ENCODE measurements at regions not wholly inside any gene's neighbourhood (a gene's known extent, or its start where the extent isn't known, plus 50 kb on each side); places are given as distances from the start of the nearest gene placed in this dataset.
A peak's percentile ranks its signal among the peaks of the same experiment; 100 is the strongest.
"Not testable (repeated sequence)": the region's sequence is repeated elsewhere in the genome, so short reads cannot be mapped to it uniquely, and the experiment has no call there.

DNA sequence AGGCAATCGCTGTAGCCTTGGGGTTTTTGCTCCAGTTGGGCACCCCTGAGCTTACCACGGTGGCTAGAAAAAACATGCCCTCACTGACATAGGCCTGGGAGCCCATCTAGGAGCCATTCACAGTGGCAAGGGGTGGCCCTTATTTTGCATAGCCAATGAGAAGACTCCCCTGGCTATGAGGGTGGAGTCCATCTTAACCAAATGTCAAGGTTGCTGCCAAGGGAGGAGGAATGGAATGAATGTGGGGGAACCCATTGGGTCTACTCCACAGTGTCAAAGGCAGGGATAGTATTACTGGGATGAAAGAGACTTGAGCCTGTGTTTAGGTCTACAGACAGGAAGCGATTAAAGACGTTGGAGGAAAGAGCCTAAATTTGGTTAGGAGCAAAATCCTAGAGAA lies 295.7 kb upstream of the PLGLB2 start:
- DNase-seq (ENCODE audit: low read depth in 2 of 3, low spot score in 2 of 3): not testable (repeated sequence)

DNA sequence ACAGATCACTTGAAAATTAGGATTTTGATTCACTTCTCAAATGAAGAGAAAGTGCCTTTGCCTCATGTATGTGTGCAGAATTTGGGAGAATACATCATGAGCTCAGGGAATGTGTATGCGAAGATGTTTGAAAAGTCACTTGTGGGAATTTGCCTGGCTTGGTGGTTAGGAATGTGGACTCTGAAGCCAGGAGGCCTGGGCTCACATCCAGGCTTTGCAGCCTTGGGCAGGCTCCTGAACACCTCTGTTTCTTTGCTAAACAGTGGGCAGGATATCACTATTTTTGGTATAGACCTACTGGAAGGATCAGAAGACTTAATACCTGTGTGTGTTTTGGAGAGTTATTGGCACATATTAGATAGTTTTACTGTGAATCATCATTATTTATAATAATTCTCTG lies 295.0 kb upstream of the PLGLB2 start:
- not testable (repeated sequence) for DNase-seq (ENCODE audit: low read depth in 2 of 3, low spot score in 2 of 3)

DNA sequence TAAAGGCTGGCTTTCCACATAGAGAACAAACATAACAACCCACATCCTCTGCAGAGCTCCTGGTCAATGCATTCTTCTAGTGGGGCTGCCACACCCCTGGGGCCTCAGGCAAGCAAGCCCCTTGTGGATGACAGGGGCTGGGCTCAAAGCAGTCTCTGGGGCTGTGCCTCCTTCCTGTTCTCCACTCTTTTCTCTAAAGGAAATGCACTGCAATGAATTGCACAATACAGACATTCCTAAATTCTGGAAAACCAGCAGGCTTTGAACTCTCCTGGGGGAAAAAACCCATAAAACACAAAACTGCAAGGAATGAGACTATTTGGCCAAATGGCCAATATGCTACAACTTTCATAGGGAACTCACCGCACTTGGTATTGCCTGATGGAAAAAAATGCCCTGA lies 293.9 kb upstream of the PLGLB2 start:
- DNase-seq (ENCODE audit: low read depth in 2 of 3, low spot score in 2 of 3): not testable (repeated sequence)

DNA sequence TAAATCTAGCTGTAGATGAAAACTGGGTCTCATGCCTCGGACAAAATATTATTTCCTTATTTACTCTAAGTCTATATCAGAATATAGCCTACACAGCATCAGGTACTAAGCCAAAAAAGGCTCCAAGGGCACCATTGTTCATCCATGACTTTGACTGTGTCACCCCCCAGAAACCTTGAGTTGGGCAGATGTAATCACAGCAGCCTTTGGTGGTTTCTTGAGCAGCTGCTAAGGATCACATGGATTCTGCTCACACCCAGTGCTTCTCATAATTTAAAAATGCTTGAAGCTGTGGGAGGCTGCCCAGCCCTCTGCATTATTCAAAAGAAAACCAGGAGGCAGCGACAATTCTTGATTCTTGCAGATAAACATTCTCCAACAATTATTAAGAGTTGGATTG lies 293.5 kb upstream of the PLGLB2 start:
- not testable (repeated sequence) for DNase-seq (ENCODE audit: low read depth in 2 of 3, low spot score in 2 of 3)

DNA sequence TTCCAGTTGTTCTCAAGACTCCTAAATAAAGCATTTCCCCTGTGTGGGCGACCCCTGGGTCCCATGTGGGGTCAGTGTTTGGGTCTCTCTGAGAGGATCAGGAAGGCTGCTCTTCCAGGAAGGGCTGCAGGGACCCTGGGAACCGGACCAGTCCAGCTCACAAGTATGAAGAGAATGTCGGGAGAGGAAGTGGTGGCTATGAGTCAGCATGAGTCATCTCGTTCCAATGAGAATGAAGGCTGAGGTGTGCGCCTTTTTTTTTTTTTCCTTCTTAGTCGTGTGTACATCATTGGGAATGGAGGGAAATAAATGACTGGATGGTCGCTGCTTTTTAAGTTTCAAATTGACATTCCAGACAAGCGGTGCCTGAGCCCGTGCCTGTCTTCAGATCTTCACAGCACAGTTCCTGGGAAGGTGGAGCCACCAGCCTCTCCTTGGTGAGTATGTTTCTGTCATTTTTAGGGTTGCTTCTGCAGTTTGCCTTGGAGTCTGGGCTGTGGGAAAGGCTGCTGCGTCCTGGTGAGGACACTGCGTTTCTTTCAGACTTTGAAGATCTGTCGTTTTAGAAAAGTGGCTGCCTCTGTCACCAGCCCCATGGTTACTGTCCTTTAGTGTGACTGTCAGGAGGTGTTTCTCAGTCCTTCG lies 292.6 kb upstream of the PLGLB2 start:
- not testable (repeated sequence) for DNase-seq (ENCODE audit: low read depth in 2 of 3, low spot score in 2 of 3)

DNA sequence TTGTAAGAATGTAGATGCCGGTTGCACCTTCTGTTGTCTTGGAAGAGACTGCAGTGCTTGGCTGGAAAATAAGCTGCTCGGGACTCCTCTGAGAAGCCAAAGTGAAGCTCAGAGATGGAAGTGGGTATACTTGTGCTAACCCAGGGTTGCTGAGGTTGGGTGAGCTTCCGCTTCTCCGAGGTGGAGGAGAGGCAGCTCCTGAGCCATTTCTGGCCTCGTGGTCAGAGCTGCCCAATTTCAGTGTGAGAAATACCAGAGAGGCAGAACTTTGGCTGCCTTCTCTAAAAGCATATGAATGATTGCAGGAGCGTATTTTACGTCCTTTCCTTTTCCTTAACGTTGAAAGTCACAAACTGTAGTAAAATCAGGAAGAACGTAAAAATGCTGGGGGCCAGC lies 292.0 kb upstream of the PLGLB2 start:
- DNase-seq (ENCODE audit: low read depth in 2 of 3, low spot score in 2 of 3): not testable (repeated sequence)

DNA sequence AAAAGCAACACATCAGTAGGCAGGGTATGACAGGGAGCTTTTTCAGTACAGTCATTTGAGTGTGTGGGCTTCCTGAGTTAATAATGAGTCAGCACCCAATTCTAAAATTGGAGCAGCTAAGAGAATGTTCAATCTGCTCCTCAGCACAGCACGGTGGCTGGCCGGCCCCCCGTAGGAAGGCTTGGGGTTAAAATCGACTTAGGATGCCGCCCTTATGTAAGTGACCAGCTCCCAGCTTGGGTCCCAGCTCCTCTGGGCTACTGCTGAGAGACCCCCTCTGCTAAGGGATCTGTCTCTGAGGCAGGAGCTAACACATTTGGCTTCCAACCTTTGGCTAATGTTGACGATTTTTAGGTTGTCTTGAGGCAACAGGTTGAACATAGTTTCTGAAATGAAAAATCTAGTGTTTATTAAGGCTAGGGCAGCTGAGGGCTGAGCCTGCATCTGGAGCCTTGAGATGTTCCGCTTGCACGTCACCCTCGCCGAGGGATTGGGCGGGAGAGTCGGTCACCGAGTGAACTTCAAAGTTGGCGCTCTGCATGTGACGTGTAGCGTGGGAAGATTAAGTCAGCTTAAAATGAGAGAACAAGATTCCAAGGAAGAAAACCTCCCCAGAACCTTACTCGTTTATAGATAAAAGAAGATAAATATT lies 291.3 kb upstream of the PLGLB2 start:
- DNase-seq (ENCODE audit: low read depth in 2 of 3, low spot score in 2 of 3): peak in 2 of 3 donors; percentile 8

DNA sequence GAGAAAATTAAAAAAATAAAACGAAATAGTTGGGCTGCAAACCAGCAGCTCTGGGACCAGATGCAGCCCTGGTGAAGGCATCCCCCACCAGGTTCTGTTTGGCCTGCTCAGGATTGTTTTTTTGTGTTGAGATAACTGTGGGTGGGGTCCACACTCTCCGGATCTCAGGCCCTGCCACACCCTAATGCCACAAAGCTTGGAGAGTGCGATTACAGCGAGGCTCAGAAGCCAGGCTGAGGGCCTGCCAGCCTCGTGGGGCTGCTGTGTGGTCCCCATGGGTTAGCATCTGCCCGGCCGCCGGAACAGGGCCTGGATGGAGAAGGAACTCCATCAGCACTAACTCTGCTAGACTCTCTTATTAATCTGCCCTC lies 290.8 kb upstream of the PLGLB2 start:
- DNase-seq (ENCODE audit: low read depth in 2 of 3, low spot score in 2 of 3): not testable (repeated sequence)

DNA sequence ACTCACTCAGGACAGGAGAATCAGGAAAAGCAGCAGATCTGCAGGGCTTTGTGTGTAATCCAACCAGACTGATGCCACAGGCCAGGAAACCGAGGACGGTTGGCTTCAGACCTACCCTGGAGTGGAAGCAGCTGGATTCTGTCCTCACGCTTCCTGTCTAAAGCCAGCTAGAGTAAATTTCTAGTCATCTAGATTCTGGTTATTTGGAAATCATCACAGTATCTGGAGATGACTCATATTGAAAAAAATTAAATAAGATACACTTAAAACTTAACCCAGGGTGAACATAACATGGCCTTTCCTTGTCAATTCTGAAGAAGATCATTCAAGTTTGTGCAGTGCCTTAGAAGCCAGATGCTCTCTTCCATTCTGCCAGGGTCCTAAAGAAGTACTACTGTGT lies 288.9 kb upstream of the PLGLB2 start:
- DNase-seq (ENCODE audit: low read depth in 2 of 3, low spot score in 2 of 3): not testable (repeated sequence)

DNA sequence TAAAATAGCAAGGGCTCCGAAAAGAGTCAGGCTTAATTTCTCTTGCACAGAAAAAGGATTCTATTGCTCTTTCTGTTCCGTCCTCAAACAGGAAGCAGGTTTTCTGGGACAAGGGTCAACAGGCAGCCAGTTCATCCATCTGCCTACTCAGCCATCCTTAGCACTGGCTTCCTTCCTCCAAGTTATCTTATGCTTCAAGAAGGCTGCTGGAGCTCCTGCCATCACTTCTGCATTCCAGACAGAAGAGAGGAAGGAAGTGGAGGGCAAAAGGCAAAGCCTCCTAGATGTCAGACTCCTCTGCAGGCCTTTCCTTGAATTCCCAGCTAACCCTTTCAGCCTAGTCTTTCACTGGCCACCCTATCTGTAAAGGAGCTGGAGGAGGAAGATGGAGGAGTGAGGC lies 287.8 kb upstream of the PLGLB2 start:
- not testable (repeated sequence) for DNase-seq (ENCODE audit: low read depth in 2 of 3, low spot score in 2 of 3)

DNA sequence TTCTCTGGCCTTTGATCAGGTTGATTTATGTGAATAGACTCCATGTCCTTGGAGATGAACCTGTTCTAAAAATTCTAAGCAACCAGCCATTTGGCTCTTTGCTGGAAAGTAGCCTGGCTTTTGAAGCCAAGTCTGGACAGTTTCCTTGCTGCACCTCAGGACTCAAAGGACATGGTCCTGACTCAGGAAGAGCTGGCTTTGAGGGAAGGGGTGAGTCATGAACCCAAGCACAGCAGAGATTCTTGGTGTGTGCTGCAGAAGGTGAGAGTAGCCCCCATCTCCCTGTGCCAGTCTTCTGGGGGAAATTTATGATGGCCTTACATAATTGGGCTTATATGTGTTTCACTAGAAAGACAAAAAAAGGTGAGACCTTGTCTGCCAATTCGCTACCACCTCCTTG lies 287.2 kb upstream of the PLGLB2 start:
- not testable (repeated sequence) for DNase-seq (ENCODE audit: low read depth in 2 of 3, low spot score in 2 of 3)

DNA sequence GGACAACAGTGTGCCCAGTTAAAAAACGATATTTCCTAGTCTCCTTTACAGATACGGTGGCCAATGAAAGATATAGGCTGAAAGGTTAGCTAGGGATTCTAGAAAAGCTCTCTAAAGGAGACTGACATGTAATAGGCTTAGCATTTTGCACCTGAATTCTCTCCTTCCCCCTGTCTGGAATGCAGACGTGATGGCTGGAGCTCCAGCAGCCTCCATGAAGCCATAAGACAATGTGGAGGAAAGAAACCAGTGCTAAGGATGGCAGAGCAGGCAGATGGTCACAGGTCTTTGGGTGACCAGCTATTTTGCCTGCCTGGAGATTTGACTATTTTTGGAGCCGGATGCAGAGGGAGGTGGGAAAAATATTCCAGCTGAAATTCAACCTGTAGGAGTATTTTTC lies 286.2 kb upstream of the PLGLB2 start:
- DNase-seq (ENCODE audit: low read depth in 2 of 3, low spot score in 2 of 3): not testable (repeated sequence)

DNA sequence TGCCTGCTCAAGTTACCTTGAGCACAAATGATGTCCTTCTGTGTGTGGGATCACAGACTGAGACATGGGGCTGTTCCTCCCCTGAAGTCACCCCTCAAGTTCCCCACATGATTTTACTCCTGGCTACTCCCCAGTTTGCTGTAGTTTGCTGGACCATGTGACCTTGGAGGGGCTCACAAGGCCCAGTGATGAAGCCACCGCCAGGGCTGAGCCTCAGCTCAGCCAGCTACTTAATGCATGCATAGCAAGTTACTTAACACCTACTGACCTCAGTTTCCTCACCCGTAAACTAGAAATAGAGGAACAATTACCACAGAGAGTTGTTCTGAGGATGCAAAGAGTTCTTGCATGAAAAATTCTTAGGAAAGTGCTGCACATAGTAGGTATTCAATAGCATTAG lies 283.7 kb upstream of the PLGLB2 start:
- not testable (repeated sequence) for DNase-seq (ENCODE audit: low read depth in 2 of 3, low spot score in 2 of 3)

DNA sequence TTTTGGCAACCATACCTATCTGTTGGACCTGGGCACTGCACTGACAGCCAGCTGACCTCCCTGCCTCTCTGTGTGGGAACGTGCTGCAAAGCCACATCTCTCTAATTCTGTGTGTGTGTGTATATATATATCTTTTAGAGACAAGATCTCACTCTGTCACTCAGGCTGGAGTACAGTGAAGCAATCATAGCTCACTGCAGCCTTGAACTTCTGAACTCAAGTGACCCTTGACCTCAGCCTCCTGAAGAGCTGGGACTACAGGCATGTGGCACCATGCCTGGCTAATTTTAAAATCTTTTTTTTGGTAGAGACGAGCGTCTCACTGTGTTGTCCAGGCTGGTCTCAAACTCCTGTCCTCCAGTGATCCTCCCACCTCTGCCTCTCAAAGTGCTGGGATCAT lies 282.2 kb upstream of the PLGLB2 start:
- not testable (repeated sequence) for DNase-seq (ENCODE audit: low read depth in 2 of 3, low spot score in 2 of 3)

DNA sequence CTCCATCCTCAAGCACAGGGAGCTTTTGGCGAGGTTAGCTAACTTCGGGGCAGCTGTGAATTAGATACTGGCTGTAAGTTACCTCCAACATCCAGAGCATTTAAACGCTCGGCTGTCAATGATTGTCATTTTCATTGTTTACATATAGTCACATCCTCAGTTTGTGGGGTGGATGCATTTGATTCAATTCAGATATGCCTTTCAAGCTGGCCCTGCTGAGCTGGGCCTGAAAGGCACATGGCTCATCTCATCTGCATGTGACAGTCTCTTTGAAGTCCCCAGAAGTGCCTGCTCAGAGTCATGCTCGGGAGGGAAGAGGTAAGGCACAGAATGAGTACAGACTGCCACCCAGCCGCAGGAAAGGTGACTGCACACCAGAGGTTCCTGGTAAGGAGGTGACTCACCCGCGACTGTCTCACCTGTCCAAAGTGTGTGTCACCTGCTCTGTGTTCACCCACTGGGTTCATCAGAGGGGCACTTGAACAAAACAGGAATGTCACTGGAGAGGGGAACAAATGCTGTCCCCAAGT lies 281.2 kb upstream of the PLGLB2 start:
- not testable (repeated sequence) for DNase-seq (ENCODE audit: low read depth in 2 of 3, low spot score in 2 of 3)

DNA sequence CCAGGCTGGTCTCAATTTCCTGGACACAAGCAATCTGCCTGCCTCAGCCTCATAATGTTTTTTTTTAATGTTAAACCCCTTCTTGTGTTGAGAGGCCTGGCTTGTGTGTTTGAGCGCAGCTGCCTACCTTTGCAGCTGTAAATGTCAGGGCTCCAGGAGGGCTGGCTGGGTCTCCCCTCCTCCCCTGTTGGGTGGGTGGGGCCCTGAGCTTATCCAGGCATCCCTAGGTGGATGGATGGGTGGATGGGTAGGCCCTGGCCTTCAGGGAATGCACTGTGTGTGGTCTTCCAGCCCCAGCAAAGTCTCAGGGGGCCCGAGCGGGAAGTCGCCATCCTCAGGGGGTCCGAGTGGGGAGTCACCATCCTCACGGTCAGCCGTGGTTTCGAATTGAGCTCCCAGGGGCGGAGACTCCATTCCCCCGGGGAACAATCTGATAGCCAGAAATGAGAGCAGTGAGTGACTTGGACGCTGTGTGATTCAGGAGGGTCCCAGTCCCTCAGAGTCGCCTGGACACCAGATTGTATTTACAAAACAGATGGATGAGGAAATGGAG lies 279.4 kb upstream of the PLGLB2 start:
- not testable (repeated sequence) for DNase-seq (ENCODE audit: low read depth in 2 of 3, low spot score in 2 of 3)

DNA sequence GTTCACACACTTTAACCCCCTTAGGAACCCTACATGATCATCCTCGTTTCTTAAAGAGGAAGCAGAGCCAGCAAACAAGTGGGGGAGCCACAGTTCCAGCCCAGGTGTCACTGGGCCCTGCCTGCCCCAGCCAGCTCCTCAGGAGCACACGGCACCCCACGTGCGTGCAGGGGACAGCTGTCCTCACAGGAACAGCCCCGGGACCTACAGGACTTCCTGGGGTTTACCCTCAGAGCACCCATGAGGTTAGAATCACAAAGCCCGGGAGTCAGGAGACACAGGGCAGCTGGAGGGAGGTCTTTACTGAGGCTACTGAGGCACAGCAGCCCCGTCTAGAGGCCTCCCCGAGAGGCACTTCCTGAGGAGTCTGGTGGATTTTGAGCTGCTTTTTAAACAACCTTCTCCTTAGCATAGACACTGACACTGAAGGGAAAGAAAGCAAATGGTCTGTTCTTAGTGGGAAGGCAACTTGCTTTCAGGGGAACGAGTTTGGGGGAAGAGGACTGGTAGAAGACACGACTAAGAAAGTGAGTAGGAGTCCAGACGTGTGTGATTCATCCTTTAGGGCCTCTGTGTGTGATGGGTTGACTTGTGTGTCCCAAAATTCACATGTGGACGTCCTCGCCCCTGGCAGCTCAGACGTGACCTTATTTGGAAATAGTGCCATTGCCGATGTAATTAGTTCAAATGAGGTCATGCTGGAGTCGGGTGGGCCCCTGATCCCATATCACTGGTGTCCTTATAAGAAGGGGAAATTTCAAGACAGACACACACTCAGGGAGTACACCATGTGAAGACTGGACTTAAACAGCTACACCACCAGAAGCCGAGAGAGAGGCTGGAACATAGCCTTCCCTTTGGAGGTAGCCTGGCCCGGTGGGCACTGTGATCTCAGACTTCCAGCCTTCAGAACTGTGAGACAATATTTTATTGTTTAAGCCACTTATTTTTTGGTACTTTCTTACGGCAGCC lies 278.4 kb upstream of the PLGLB2 start:
- DNase-seq (ENCODE audit: low read depth in 2 of 3, low spot score in 2 of 3): peak in 2 of 3 donors; percentile 11 to 12

DNA sequence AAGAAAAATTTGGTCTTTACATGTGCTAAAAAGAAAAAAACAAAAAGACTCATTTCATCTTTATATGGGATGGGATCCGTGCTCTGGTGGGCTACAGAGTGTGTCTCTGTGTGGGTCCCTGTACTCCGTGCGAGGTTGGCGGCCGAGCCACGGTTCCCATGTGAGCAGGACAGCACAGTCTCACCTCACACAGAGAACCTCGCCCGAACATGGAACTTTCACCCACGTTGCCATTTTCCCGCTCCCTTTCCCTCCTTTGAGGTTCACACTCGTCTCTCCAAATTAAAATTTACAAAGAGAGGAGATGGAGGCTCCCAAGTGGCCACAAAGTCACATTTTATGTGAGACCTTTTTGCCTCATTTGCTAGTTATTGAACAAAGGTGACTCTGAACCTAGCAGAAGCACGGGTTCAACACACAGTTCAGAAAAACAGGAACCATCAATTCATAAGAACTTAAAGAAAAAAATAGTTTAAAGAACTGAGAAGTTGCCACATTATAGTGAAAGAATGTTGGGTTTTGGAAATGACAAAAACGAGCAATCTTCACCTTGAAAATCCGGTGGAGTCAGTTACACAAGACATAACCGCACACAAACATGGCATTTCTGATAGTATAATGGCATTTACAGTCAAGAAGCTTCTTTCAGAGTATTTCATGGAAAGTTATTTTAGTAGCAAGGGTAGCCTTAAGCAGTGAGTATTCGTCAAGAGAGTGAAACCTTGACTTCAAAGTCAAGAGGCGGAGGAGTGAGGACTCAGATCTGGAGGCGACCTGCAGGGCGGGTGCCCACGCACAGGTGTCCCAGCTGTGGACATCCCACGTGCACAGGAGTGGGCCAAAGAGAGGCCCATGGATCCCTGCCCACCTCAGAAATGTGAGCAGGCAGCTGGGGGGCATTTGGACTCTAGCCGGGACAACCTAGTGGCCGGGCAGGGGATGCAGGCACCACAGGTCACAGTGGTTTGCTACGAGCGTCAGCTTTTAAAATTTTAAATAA lies 277.2 kb upstream of the PLGLB2 start:
- not testable (repeated sequence) for DNase-seq (ENCODE audit: low read depth in 2 of 3, low spot score in 2 of 3)

DNA sequence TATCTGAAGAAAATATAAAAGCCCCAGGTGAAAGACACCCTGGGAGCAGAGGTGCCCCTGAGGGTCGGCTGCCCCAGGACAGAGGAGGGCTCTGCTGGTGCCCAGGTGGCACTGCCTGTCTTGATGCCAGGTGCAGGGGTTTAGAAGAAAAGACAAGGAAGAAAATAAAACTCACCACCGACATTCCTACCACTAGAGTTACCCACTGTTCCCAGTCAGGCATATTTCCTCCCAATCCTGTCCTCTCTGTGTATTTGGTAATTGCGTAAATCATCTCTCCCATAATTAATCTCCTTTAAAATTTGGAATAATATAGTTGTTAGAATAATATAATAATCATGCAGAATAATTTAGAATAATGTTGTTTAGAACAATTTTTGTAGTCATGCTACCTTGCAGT lies 276.4 kb upstream of the PLGLB2 start:
- not testable (repeated sequence) for DNase-seq (ENCODE audit: low read depth in 2 of 3, low spot score in 2 of 3)

All from hematopoietic multipotent progenitor cell (in vitro differentiated cells).